ENCODE measurements at regions not wholly inside any gene's neighbourhood (a gene's known extent, or its start where the extent isn't known, plus 50 kb on each side); places are given as distances from the start of the nearest gene placed in this dataset.

- no peak for ATAC-seq
- H3K27me3 ChIP-seq (ENCODE audit: control insufficient read depth, insufficient read depth, low read length): no peaks in the 10 kb centered on the region
Observed at GRCh38 chr20:17832236-17832915, 132.6 kb downstream of the BANF2 start.

GRCh38 chr20:17828598-17829144 is 128.9 kb downstream of the BANF2 start:
- Mint-ChIP-seq H3K9me3 (no peaks in the 10 kb centered on the region), H3K27me3 (ENCODE audit: low read depth in 2 of 2) (no peaks in the 10 kb centered on the region), H3K4me1 (no peaks in the 10 kb centered on the region), H3K36me3 (no peaks in the 10 kb centered on the region), H3K27ac (no peak overlapping the region), H3K4me3 (no peak overlapping the region)
- intact Hi-C loops (cut with micrococcal nuclease): no loop called here
- 90% methylated on average over 6 of the region's 6 CpGs for WGBS (ENCODE audit: insufficient coverage)
- Histone ChIP-seq H3K9me3 (ENCODE audit: control insufficient read depth, insufficient read depth, low read length) (no peaks in the 10 kb centered on the region), H3K27ac (ENCODE audit: low read length) (no peak overlapping the region), H3K36me3 (ENCODE audit: control insufficient read depth, insufficient read depth, low read length) (no peaks in the 10 kb centered on the region), H3K27me3 (ENCODE audit: control insufficient read depth, insufficient read depth, low read length) (no peaks in the 10 kb centered on the region), H3K4me3 (ENCODE audit: low read length) (no peak overlapping the region), H3K4me1 (ENCODE audit: control insufficient read depth, insufficient read depth, low read length) (no peaks in the 10 kb centered on the region)
- ATAC-seq (no peak), DNase-seq (no peak)
- no peak for TF ChIP-seq CTCF (IDR thresholded peaks at IDR 0.05)

More at GRCh38 chr20:17832236-17832915, 132.6 kb downstream of the BANF2 start:
- Histone ChIP-seq H3K4me1 (ENCODE audit: control insufficient read depth, insufficient read depth, low read length) (no peaks in the 10 kb centered on the region), H3K9me3 (ENCODE audit: control insufficient read depth, insufficient read depth, low read length) (no peaks in the 10 kb centered on the region), H3K36me3 (ENCODE audit: control insufficient read depth, insufficient read depth, low read length) (no peaks in the 10 kb centered on the region), H3K27ac (ENCODE audit: low read length) (no peak overlapping the region), H3K4me3 (ENCODE audit: low read length) (no peak overlapping the region)
- H3K36me3 Mint-ChIP-seq: no peaks in the 10 kb centered on the region
- no peaks in the 10 kb centered on the region for H3K9me3 Mint-ChIP-seq
- H3K27ac Mint-ChIP-seq: no peak overlapping the region
- WGBS (ENCODE audit: insufficient coverage): 85% methylated on average over 7 of the region's 9 CpGs
- no peak for TF ChIP-seq CTCF (IDR thresholded peaks at IDR 0.05)
- H3K4me1 Mint-ChIP-seq: no peaks in the 10 kb centered on the region
- DNase-seq: no peak
- intact Hi-C loops (cut with micrococcal nuclease): no loop called here
- H3K4me3 Mint-ChIP-seq: no peak overlapping the region
- H3K27me3 Mint-ChIP-seq (ENCODE audit: low read depth in 2 of 2): no peaks in the 10 kb centered on the region

- no peaks in the 10 kb centered on the region for H3K36me3 ChIP-seq (ENCODE audit: control insufficient read depth, insufficient read depth, low read length)
- Mint-ChIP-seq H3K27me3 (ENCODE audit: low read depth in 2 of 2) (no peaks in the 10 kb centered on the region), H3K4me3 (no peak overlapping the region), H3K4me1 (no peaks in the 10 kb centered on the region), H3K9me3 (no peaks in the 10 kb centered on the region), H3K27ac (no peak overlapping the region), H3K36me3 (no peaks in the 10 kb centered on the region)
- no peaks in the 10 kb centered on the region for H3K4me1 ChIP-seq (ENCODE audit: control insufficient read depth, insufficient read depth, low read length)
- no peak for TF ChIP-seq CTCF (IDR thresholded peaks at IDR 0.05)
- no peaks in the 10 kb centered on the region for H3K27me3 ChIP-seq (ENCODE audit: control insufficient read depth, insufficient read depth, low read length)
- whole genome bisulfite sequencing (ENCODE audit: insufficient coverage): 95% methylated on average over 13 of the region's 13 CpGs
- ATAC-seq: no peak
- no peaks in the 10 kb centered on the region for H3K9me3 ChIP-seq (ENCODE audit: control insufficient read depth, insufficient read depth, low read length)
- no peak for DNase-seq
- no peak overlapping the region for H3K27ac ChIP-seq (ENCODE audit: low read length)
- no peak overlapping the region for H3K4me3 ChIP-seq (ENCODE audit: low read length)
- intact Hi-C loops (cut with micrococcal nuclease): no loop called here
Observed at GRCh38 chr20:17827759-17828559, 128.2 kb downstream of the BANF2 start.
